Kidney (tissue), 13 donors: ENCODE measurements at regions not wholly inside any gene's neighbourhood (a gene's known extent, or its start where the extent isn't known, plus 50 kb on each side); places are given as distances from the start of the nearest gene placed in this dataset.
"Not testable (repeated sequence)": the region's sequence is repeated elsewhere in the genome, so short reads cannot be mapped to it uniquely, and the experiment has no call there.

Experiments used
- DNase-seq, 5 donors: peaks; one replicate each; pipeline ENCODE4 v3.0.0-alpha.2; 2013 to 2020
- FAIRE-seq: peaks from 2 replicates; lab custom pipeline; 2012; peaks lifted over from hg19 to GRCh38; lab: Jason Lieb, UNC
- H3K27ac ChIP-seq, 2 donors: one replicate each; pipeline ENCODE4 v1.7.0; 2013; ENCODE audit warnings: low read depth in 2 of 2, low read length in 2 of 2, inconsistent platforms in 1 of 2
- H3K27me3 ChIP-seq: one replicate; pipeline ENCODE4 v1.7.1; 2013; ENCODE audit warnings: low read length, inconsistent platforms; ENCODE audit not compliant: control insufficient read depth, insufficient read depth
- H3K36me3 ChIP-seq, 3 donors: one replicate each; pipeline versions ENCODE4 v1.7.0 to v1.7.1; 2013; ENCODE audit warnings: low read length in 3 of 3, control low read depth in 1 of 3, inconsistent platforms in 1 of 3; ENCODE audit not compliant: insufficient read depth in 3 of 3, control insufficient read depth in 2 of 3
- H3K4me1 ChIP-seq, 3 donors: one replicate each; pipeline versions ENCODE4 v1.7.0 to v1.7.1; 2013; ENCODE audit warnings: low read length in 3 of 3, inconsistent platforms in 1 of 3, low read depth in 1 of 3; ENCODE audit not compliant: control insufficient read depth in 2 of 3, insufficient read depth in 2 of 3
- H3K4me3 ChIP-seq, 3 donors: one replicate each; pipeline versions ENCODE4 v1.7.0 to v1.8.1; 2013; ENCODE audit warnings: low read length in 3 of 3, control low read depth in 1 of 3, inconsistent platforms in 1 of 3
- H3K9ac ChIP-seq, 3 donors: one replicate each; pipeline versions ENCODE4 v1.7.0 to v1.7.1; 2013; ENCODE audit warnings: low read length in 3 of 3, control low read depth in 1 of 3, inconsistent platforms in 1 of 3
- H3K9me3 ChIP-seq, 3 donors: one replicate each; pipeline versions ENCODE4 v1.7.0 to v1.7.1; 2013; ENCODE audit warnings: low read length in 3 of 3, control low read depth in 1 of 3, inconsistent platforms in 1 of 3; ENCODE audit not compliant: control insufficient read depth in 2 of 3, insufficient read depth in 1 of 3
- CTCF ChIP-seq: IDR thresholded peaks from 3 replicates; pipeline ENCODE4 v1.5.1; 2012; ENCODE audit warnings: mild to moderate bottlenecking, moderate library complexity, borderline replicate concordance; ENCODE audit not compliant: insufficient read depth; ENCODE audit errors: extremely low read depth
- intact Hi-C: fragments of 100-400 bp; cut with DNase I; formaldehyde crosslinking; loops from one replicate; pipeline ENCODE4 v1.11.1; 2022
- donor health status: control.
- donor health status: control.
- donor health status: control.
- donor health status: control.
- donor health status: control.
- donor health status: DM: yes; HTN: yes; CAD: no.
- donor health status: Normal renal cell carcinoma (clear cell type).

GRCh38 chr4:151852202-151852601 is 91.4 kb upstream of the GATB start:
- no peak for TF ChIP-seq CTCF
- intact Hi-C loops: no loop called here
- FAIRE-seq (no peak), DNase-seq (no peak)
- Histone ChIP-seq H3K27ac (no peak overlapping the region), H3K9me3 (no peaks in the 10 kb centered on the region), H3K4me1 (no peaks in the 10 kb centered on the region), H3K36me3 (no peaks in the 10 kb centered on the region), H3K4me3 (no peak overlapping the region), H3K27me3 (no peaks in the 10 kb centered on the region), H3K9ac (no peak overlapping the region)

GRCh38 chr4:151851354-151851753 is 90.5 kb upstream of the GATB start:
- DNase-seq: no peak
- no peak overlapping the region for H3K4me3 ChIP-seq
- intact Hi-C loops: no loop called here
- no peak for TF ChIP-seq CTCF
- H3K36me3 ChIP-seq: no peaks in the 10 kb centered on the region
- H3K9me3 ChIP-seq: no peaks in the 10 kb centered on the region
- H3K27ac ChIP-seq: no peak overlapping the region
- no peaks in the 10 kb centered on the region for H3K4me1 ChIP-seq
- FAIRE-seq: no peak
- no peak overlapping the region for H3K9ac ChIP-seq
- no peaks in the 10 kb centered on the region for H3K27me3 ChIP-seq

GRCh38 chr4:151850791-151851213 is 90.0 kb upstream of the GATB start:
- Histone ChIP-seq H3K27ac (no peak overlapping the region), H3K4me1 (no peaks in the 10 kb centered on the region), H3K9me3 (no peaks in the 10 kb centered on the region), H3K36me3 (no peaks in the 10 kb centered on the region), H3K4me3 (no peak overlapping the region), H3K27me3 (no peaks in the 10 kb centered on the region), H3K9ac (no peak overlapping the region)
- FAIRE-seq (no peak), DNase-seq (no peak)
- no peak for TF ChIP-seq CTCF
- intact Hi-C loops: no loop called here

- DNase-seq, intact Hi-C loops, H3K36me3 ChIP-seq, H3K27ac ChIP-seq, H3K4me1 ChIP-seq, FAIRE-seq, H3K4me3 ChIP-seq, H3K9ac ChIP-seq, H3K9me3 ChIP-seq, H3K27me3 ChIP-seq: not testable (repeated sequence)
Observed at GRCh38 chr4:151845551-151845950, 84.7 kb upstream of the GATB start.
